AG09319 (cell line): ENCODE measurements at regions not wholly inside any gene's neighbourhood (a gene's known extent, or its start where the extent isn't known, plus 50 kb on each side); places are given as distances from the start of the nearest gene placed in this dataset.
"Not testable (repeated sequence)": the region's sequence is repeated elsewhere in the genome, so short reads cannot be mapped to it uniquely, and the experiment has no call there.

ENCODE experiments used
- DNase-seq: peaks from one replicate; pipeline ENCODE4 v3.0.0-alpha.2; 2010; ENCODE audit warnings: low read depth; ENCODE audit errors: extremely low read depth
- CTCF ChIP-seq: IDR thresholded peaks from 2 replicates; pipeline ENCODE4 v1.5.1; 2011; ENCODE audit warnings: low read depth, mild to moderate bottlenecking, inconsistent platforms, low read length, moderate library complexity

GRCh38 chr1:112818990-112819689 is 104.0 kb upstream of the PPM1J start:
- no peak for DNase-seq
- no peak for TF ChIP-seq CTCF

GRCh38 chr1:112817555-112818373 is 102.6 kb upstream of the PPM1J start:
- no peak for TF ChIP-seq CTCF
- DNase-seq = no peak

GRCh38 chr1:112815376-112815775 is 100.2 kb upstream of the PPM1J start:
- no peak for DNase-seq
- no peak for TF ChIP-seq CTCF

GRCh38 chr1:112814645-112815044 is 99.5 kb upstream of the PPM1J start:
- not testable (repeated sequence) for DNase-seq

GRCh38 chr1:112808861-112809684 is 93.9 kb upstream of the PPM1J start:
- peak; percentile 98 for TF ChIP-seq CTCF
- peak; percentile 20 for DNase-seq

- no peak for DNase-seq
- no peak for TF ChIP-seq CTCF
These were observed 92.9 kb upstream of the PPM1J start for GRCh38 chr1:112807999-112808398.

GRCh38 chr1:112807117-112807516 is 92.0 kb upstream of the PPM1J start:
- DNase-seq = no peak
- TF ChIP-seq CTCF = no peak
